ENCODE measurements at regions not wholly inside any gene's neighbourhood (a gene's known extent, or its start where the extent isn't known, plus 50 kb on each side); places are given as distances from the start of the nearest gene placed in this dataset.
A peak's percentile ranks its signal among the peaks of the same experiment; 100 is the strongest.

DNA sequence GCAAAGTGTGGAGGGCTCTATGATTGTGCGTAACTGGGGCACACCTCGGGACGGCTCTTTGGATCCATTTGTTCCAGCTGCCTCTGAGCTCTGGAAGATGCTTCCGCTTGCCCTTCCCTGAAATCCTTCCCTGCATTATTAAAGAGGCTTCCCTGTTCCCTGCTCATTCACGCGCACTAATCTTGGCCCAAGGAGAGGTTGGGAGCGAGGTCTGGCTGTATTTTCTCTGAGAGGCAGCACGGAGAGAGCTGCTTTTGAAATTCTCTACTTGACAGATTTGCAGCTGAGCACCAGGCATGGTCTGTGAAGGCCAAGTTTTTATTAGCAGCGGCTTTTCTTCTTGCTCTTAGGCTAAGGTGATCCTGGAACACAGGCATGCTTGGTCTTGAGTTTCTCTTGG, 94.8 kb upstream of the NTM start:
- no peak for TF ChIP-seq CTCF (IDR thresholded peaks at IDR 0.05)
- TF ChIP-seq POLR2A (IDR thresholded peaks at IDR 0.05): no peak
- H3K4me3 ChIP-seq (replicated peaks in 1 of 3): no peak overlapping the region
- no peaks in the 10 kb centered on the region for H3K9me3 ChIP-seq
- intact Hi-C loops (cut with DNase I): no loop called here
- no peaks in the 10 kb centered on the region for H3K27me3 ChIP-seq
- WGBS, 2 donors: 19 to 41% methylated on average over 9 of the region's 9 CpGs
- peak overlapping the region in 2 of 3 donors; percentile 33 to 45 for H3K27ac ChIP-seq
- no peaks in the 10 kb centered on the region for H3K36me3 ChIP-seq
- peaks cover 6 to 23% of the 10 kb centered on the region in 2 donors for H3K4me1 ChIP-seq
- peak; percentile 60 to 79 for DNase-seq

DNA sequence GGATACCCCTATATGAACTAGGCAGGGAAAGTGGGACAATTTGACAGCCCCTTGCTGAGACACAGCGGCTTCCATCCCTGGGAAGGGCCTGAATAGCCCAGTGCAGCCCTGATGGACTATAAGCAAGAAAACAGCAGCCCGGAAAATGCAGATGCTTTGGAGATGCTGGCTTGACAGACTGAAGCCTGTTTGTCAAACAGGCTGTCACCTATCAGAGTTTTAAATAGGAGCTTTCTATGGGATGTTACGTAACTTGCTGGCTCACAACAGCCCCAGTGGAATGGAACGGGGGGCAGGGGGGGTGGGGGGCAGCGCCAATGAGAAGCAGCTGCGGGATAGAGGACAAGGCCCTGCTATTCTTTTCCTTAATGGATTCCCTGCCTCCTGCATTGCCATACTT, 91.9 kb upstream of the NTM start:
- H3K9me3 ChIP-seq: no peaks in the 10 kb centered on the region
- no peak overlapping the region for H3K4me3 ChIP-seq (replicated peaks in 1 of 3)
- no peaks in the 10 kb centered on the region for H3K36me3 ChIP-seq
- 66 to 70% methylated on average over 6 of the region's 6 CpGs for WGBS, 2 donors
- H3K27ac ChIP-seq: no peak overlapping the region
- no peak for TF ChIP-seq POLR2A (IDR thresholded peaks at IDR 0.05)
- TF ChIP-seq CTCF (IDR thresholded peaks at IDR 0.05): no peak
- no peak for DNase-seq
- intact Hi-C loops (cut with DNase I): no loop called here
- H3K27me3 ChIP-seq: no peaks in the 10 kb centered on the region
- H3K4me1 ChIP-seq: peaks cover 0 to 17% of the 10 kb centered on the region in 2 donors

DNA sequence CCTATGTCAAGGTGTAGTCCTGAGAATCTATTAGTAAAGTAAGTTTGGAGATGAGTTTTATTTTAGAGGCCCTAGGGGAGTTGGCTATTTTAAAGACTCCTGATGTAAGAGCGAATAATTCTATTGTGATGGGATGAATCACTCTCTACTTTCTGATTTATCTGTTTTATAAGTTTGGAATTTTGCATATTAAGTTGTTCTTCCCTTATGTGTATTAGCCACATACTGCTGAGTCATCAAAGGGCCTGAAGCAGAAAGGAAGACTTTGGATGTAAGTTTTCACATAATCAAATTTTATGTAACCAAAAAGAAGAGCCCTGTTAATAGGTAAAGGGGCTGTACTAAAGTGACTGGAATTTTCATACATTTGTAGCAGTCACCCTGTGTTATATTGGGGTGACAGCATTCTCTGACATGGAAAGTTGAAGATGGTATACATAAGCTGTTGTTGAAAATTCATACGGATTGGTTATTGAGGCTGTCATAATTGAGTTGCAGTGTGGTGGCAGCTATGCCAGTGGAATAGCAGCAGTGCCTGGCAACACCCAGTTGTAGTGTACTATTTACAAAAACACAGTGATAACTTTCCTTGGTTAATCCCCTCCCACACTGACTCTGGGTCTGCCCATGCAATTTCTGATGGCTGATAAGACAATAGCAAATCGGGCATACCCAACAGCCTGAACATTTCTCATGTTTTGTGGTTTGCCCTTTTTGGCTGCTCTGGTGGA, 90.6 kb upstream of the NTM start:
- H3K4me1 ChIP-seq: peaks cover 0 to 15% of the 10 kb centered on the region in 2 donors
- 95 to 98% methylated on average over 3 of the region's 3 CpGs for WGBS, 2 donors
- intact Hi-C loops (cut with DNase I): no loop called here
- no peaks in the 10 kb centered on the region for H3K9me3 ChIP-seq
- H3K27me3 ChIP-seq: no peaks in the 10 kb centered on the region
- H3K36me3 ChIP-seq: no peaks in the 10 kb centered on the region
- no peak overlapping the region for H3K27ac ChIP-seq
- TF ChIP-seq CTCF (IDR thresholded peaks at IDR 0.05) (no peak), POLR2A (IDR thresholded peaks at IDR 0.05) (no peak)
- DNase-seq: no peak
- H3K4me3 ChIP-seq (replicated peaks in 1 of 3): no peak overlapping the region

DNA sequence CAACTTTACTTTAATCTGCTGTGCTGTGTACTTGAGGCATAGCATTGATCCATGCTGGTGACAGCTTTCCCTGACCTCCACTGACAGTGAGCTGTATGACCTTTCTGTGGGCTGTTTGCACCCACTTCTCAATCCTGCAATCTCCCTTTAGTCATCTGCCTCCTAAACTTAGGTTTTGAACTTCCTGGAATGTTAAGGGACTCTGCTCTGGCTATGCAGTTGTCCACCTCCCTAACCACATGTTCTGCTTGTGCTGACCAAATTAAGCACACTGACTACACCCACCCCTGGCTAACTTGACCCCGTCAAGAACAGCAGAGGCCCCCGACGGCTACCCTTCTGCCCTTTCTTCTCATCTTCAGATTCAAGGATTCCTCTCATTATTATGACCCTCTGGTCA, 89.1 kb upstream of the NTM start:
- Histone ChIP-seq H3K4me3 (replicated peaks in 1 of 3) (no peak overlapping the region), H3K36me3 (no peaks in the 10 kb centered on the region), H3K27me3 (no peaks in the 10 kb centered on the region), H3K4me1 (peaks cover 0 to 2% of the 10 kb centered on the region in 2 donors), H3K27ac (no peak overlapping the region), H3K9me3 (no peaks in the 10 kb centered on the region)
- no peak for DNase-seq
- 95% methylated on average over 3 of the region's 3 CpGs for WGBS, 2 donors
- TF ChIP-seq CTCF (IDR thresholded peaks at IDR 0.05): no peak
- TF ChIP-seq POLR2A (IDR thresholded peaks at IDR 0.05): no peak
- intact Hi-C loops (cut with DNase I): no loop called here

- intact Hi-C loops (cut with DNase I): no loop called here
- 60 to 69% methylated on average over 6 of the region's 6 CpGs for WGBS, 2 donors
- no peak overlapping the region for H3K27ac ChIP-seq
- H3K27me3 ChIP-seq: no peaks in the 10 kb centered on the region
- H3K4me3 ChIP-seq (replicated peaks in 1 of 3): no peak overlapping the region
- no peaks in the 10 kb centered on the region for H3K4me1 ChIP-seq
- H3K36me3 ChIP-seq: no peaks in the 10 kb centered on the region
- TF ChIP-seq POLR2A (IDR thresholded peaks at IDR 0.05) (no peak), CTCF (IDR thresholded peaks at IDR 0.05) (no peak)
- DNase-seq: no peak
- no peaks in the 10 kb centered on the region for H3K9me3 ChIP-seq
Measured at GRCh38 chr11:131284041-131284440, 86.4 kb upstream of the NTM start.

Measured in thyroid gland (tissue), 4 donors.